ENCODE measurements at regions not wholly inside any gene's neighbourhood (a gene's known extent, or its start where the extent isn't known, plus 50 kb on each side); places are given as distances from the start of the nearest gene placed in this dataset.
A peak's percentile ranks its signal among the peaks of the same experiment; 100 is the strongest.

GRCh38 chr6:113439866-113440265, 417.3 kb upstream of the MARCKS start:
- DNase-seq: no peak

- no peak for DNase-seq
These were observed 415.1 kb upstream of the MARCKS start for GRCh38 chr6:113442040-113442439.

- DNase-seq: no peak
These were observed 411.9 kb upstream of the MARCKS start for GRCh38 chr6:113445201-113445600.

GRCh38 chr6:113447088-113447831, 409.9 kb upstream of the MARCKS start:
- no peak for DNase-seq

- DNase-seq: no peak
These were observed 408.1 kb upstream of the MARCKS start for GRCh38 chr6:113449051-113449450.

GRCh38 chr6:113450061-113450465, 407.1 kb upstream of the MARCKS start:
- DNase-seq: no peak

GRCh38 chr6:113451049-113451448, 406.1 kb upstream of the MARCKS start:
- no peak for DNase-seq

GRCh38 chr6:113457198-113457597, 399.9 kb upstream of the MARCKS start:
- DNase-seq: no peak

- DNase-seq: no peak
These were observed 399.4 kb upstream of the MARCKS start for GRCh38 chr6:113457751-113458150.

GRCh38 chr6:113458368-113459010, 398.7 kb upstream of the MARCKS start:
- DNase-seq: no peak

- peak; percentile 33 for DNase-seq
These were observed 395.8 kb upstream of the MARCKS start for GRCh38 chr6:113461153-113461932.

- DNase-seq: no peak
These were observed 392.6 kb upstream of the MARCKS start for GRCh38 chr6:113464536-113464935.

GRCh38 chr6:113464960-113465359, 392.2 kb upstream of the MARCKS start:
- DNase-seq: no peak

GRCh38 chr6:113466526-113466925, 390.6 kb upstream of the MARCKS start:
- no peak for DNase-seq

GRCh38 chr6:113475392-113475791, 381.8 kb upstream of the MARCKS start:
- no peak for DNase-seq

GRCh38 chr6:113476937-113477839, 380.0 kb upstream of the MARCKS start:
- DNase-seq: no peak

- DNase-seq: no peak
These were observed 376.5 kb upstream of the MARCKS start for GRCh38 chr6:113480616-113481015.

- DNase-seq: no peak
These were observed 375.7 kb upstream of the MARCKS start for GRCh38 chr6:113481458-113481857.

- DNase-seq: no peak
These were observed 375.2 kb upstream of the MARCKS start for GRCh38 chr6:113481910-113482309.

GRCh38 chr6:113482771-113483170, 374.4 kb upstream of the MARCKS start:
- DNase-seq: no peak

- no peak for DNase-seq
These were observed 370.9 kb upstream of the MARCKS start for GRCh38 chr6:113486199-113486598.

GRCh38 chr6:113487489-113488058, 369.6 kb upstream of the MARCKS start:
- no peak for DNase-seq

Data from hindlimb muscle (tissue), 1 donor.